HEK293 (cell line): ENCODE measurements at regions not wholly inside any gene's neighbourhood (a gene's known extent, or its start where the extent isn't known, plus 50 kb on each side); places are given as distances from the start of the nearest gene placed in this dataset.
A peak's percentile ranks its signal among the peaks of the same experiment; 100 is the strongest.

Source experiments
- CTCF ChIA-PET: fragments of 350-600 bp; formaldehyde crosslinking; extraction: SDS; loops from one replicate; lab custom pipeline; 2021; ENCODE audit warnings: antibody characterized with exemption; lab: Yijun Ruan, JAX
- POLR2A ChIA-PET: fragments of 300-600 bp; formaldehyde crosslinking; extraction: SDS; loops from one replicate; lab custom pipeline; 2020; ENCODE audit warnings: antibody characterized with exemption, inconsistent platforms; lab: Yijun Ruan, JAX
- H3K27ac ChIP-seq: fragments of 200-500 bp; sonication (Bioruptor generic); 2 replicates; pipeline ENCODE4 v1.5.1; 2014; ENCODE audit warnings: low read depth, low read length, control low read depth, inconsistent platforms; ENCODE audit errors: extremely low read depth
- H3K36me3 ChIP-seq, 2 experiments: fragments of 200-500 bp in 1 of 2; sonication (Bioruptor generic) in 1 of 2; 1 replicate in 1 of 2; 2 replicates in 1 of 2; pipeline ENCODE4 v1.5.1; 2014 to 2017; ENCODE audit warnings: inconsistent platforms in 2 of 2, low read length in 2 of 2; ENCODE audit not compliant: control insufficient read depth in 2 of 2, insufficient read depth in 1 of 2
- H3K4me1 ChIP-seq: fragments of 200-500 bp; sonication (Bioruptor generic); 2 replicates; pipeline ENCODE4 v1.5.1; 2014; ENCODE audit warnings: mild to moderate bottlenecking, low read length, inconsistent platforms; ENCODE audit not compliant: control insufficient read depth, insufficient read depth
- H3K4me3 ChIP-seq: 2 replicates; pipeline ENCODE4 v1.5.1; 2011; ENCODE audit warnings: low read depth, mild to moderate bottlenecking, control low read depth, low read length, moderate library complexity
- H3K9me3 ChIP-seq: fragments of 200-500 bp; sonication (Bioruptor generic); 2 replicates; pipeline ENCODE4 v1.5.1; 2014; ENCODE audit warnings: low read depth, low read length, inconsistent platforms; ENCODE audit not compliant: control insufficient read depth, insufficient read depth
- ATF2 ChIP-seq: fragments of 450-650 bp; formaldehyde crosslinking; IDR thresholded peaks from 2 replicates; pipeline ENCODE4 v1.5.1; 2016; ENCODE audit warnings: missing biosample characterization, missing genetic modification characterization, low read depth
- BCL6B ChIP-seq: fragments of 450-650 bp; formaldehyde crosslinking; IDR thresholded peaks from 2 replicates; pipeline ENCODE4 v1.5.1; 2017; ENCODE audit warnings: missing biosample characterization, missing genetic modification characterization
- MZF1 ChIP-seq: fragments of 450-650 bp; formaldehyde crosslinking; IDR thresholded peaks from 2 replicates; pipeline ENCODE4 v1.5.1; 2017; ENCODE audit warnings: missing biosample characterization, missing genetic modification characterization, borderline replicate concordance
- PATZ1 ChIP-seq: fragments of 450-650 bp; formaldehyde crosslinking; IDR thresholded peaks from 2 replicates; pipeline ENCODE4 v1.5.1; 2016; ENCODE audit warnings: missing biosample characterization, missing genetic modification characterization
- SCRT1 ChIP-seq: fragments of 450-650 bp; formaldehyde crosslinking; IDR thresholded peaks from 2 replicates; pipeline ENCODE4 v1.5.1; 2016; ENCODE audit warnings: missing biosample characterization, missing genetic modification characterization, borderline replicate concordance
- YY1 ChIP-seq: fragments of 450-650 bp; formaldehyde crosslinking; IDR thresholded peaks from 2 replicates; pipeline ENCODE4 v1.5.1; 2018; ENCODE audit warnings: missing biosample characterization, missing genetic modification characterization
- ZFP37 ChIP-seq: fragments of 450-650 bp; formaldehyde crosslinking; IDR thresholded peaks from 2 replicates; pipeline ENCODE4 v1.5.1; 2016; ENCODE audit warnings: missing biosample characterization, missing genetic modification characterization
- ZNF416 ChIP-seq: fragments of 450-650 bp; formaldehyde crosslinking; IDR thresholded peaks from 2 replicates; pipeline ENCODE4 v1.5.1; 2016; ENCODE audit warnings: missing biosample characterization, missing genetic modification characterization
- ZNF621 ChIP-seq: fragments of 450-650 bp; formaldehyde crosslinking; IDR thresholded peaks from 2 replicates; pipeline ENCODE4 v1.5.1; 2017; ENCODE audit warnings: missing biosample characterization, missing genetic modification characterization

GRCh38 chrX:82458207-82458754, 1049.8 kb upstream of the POU3F4 start (continued):
- TF ChIP-seq ZNF621 (tag by site-specific recombination) (no peak), BCL6B (no peak), YY1 (tag by site-specific recombination) (no peak), ZNF416 (no peak), SCRT1 (no peak), PATZ1 (no peak), MZF1 (tag by site-specific recombination) (no peak)

- ChIA-PET CTCF (no interaction called here), POLR2A (no interaction called here)
- no peaks in the 10 kb centered on the region; the same call in none of the 2 replicates for H3K9me3 ChIP-seq
- no peaks in the 10 kb centered on the region for H3K36me3 ChIP-seq
- H3K4me1 ChIP-seq: no peaks in the 10 kb centered on the region
- TF ChIP-seq ATF2 (tag by site-specific recombination): peak; percentile 90
- no peak for TF ChIP-seq ZFP37 (tag by site-specific recombination)
- H3K4me3 ChIP-seq: no peak overlapping the region
- H3K27ac ChIP-seq: no peak overlapping the region
Measured at GRCh38 chrX:82466994-82467393, 1041.1 kb upstream of the POU3F4 start.
